ENCODE measurements at regions not wholly inside any gene's neighbourhood (a gene's known extent, or its start where the extent isn't known, plus 50 kb on each side); places are given as distances from the start of the nearest gene placed in this dataset.

DNA sequence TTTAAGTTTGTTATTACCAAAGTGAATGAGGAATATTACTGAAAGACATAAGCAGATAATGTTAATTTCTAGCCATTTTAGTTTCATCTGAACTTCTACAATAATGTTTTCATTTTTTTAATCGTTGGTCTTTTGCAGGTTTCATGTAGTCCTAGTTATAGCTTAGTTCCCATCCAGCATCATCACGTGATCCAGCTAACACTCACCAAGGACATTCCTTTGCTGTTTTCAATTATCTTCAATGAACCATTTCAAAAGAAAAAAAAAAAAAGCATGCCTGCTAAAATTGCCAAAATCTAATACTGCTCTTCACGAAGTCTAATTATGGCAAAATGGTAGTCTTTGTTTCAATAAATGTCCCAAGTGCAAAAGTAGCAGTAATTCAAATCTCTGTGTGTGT lies 187.7 kb upstream of the ATXN7L3B start:
- TF ChIP-seq, protein P1, sequence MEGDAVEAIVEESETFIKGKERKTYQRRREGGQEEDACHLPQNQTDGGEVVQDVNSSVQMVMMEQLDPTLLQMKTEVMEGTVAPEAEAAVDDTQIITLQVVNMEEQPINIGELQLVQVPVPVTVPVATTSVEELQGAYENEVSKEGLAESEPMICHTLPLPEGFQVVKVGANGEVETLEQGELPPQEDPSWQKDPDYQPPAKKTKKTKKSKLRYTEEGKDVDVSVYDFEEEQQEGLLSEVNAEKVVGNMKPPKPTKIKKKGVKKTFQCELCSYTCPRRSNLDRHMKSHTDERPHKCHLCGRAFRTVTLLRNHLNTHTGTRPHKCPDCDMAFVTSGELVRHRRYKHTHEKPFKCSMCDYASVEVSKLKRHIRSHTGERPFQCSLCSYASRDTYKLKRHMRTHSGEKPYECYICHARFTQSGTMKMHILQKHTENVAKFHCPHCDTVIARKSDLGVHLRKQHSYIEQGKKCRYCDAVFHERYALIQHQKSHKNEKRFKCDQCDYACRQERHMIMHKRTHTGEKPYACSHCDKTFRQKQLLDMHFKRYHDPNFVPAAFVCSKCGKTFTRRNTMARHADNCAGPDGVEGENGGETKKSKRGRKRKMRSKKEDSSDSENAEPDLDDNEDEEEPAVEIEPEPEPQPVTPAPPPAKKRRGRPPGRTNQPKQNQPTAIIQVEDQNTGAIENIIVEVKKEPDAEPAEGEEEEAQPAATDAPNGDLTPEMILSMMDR (IDR thresholded peaks at IDR 0.05), result no peak
- TF ChIP-seq EP300 (IDR thresholded peaks at IDR 0.05) (no peak), POLR2A (IDR thresholded peaks at IDR 0.05) (no peak)
